ENCODE measurements at regions not wholly inside any gene's neighbourhood (a gene's known extent, or its start where the extent isn't known, plus 50 kb on each side); places are given as distances from the start of the nearest gene placed in this dataset.

DNA sequence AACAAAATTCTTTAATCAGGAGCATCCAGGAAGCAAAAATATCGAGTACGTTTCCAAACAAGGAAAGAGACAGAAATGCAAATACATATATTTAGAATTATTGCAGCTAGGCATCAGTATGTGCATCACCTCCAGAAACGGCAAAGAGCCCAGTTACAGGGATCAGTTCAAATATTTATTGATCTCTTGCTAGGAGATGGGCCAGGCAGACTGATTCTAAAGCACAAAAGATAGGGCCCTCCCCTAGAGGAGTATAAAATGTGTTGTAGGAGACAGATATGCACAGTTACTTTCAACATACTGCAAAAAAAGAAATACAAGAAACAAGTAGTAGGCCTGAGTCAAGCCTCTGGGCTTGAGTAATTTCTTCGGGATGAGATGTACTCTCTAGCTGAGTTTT, 80.7 kb upstream of the NHSL1 start:
- no peak for FAIRE-seq

DNA sequence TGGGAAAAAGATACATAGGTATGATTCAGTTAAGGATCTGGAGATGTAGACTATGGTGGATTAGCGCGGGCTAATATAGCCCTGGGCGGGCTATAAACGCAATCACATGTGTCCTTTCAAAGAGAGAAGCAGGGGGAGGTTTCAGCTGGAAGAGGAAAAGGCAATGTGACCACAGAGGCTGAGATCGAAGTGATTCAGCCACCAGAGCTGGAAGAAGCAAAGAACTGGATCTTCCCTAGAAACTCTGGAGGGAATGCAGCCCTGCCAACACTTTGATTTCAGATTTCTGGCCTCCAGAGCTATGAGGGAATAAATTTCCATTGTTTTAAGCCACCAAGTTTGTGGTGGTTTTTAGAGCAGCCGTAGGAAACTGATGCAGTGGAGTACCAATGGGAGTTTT, 81.5 kb upstream of the NHSL1 start:
- no peak for FAIRE-seq

DNA sequence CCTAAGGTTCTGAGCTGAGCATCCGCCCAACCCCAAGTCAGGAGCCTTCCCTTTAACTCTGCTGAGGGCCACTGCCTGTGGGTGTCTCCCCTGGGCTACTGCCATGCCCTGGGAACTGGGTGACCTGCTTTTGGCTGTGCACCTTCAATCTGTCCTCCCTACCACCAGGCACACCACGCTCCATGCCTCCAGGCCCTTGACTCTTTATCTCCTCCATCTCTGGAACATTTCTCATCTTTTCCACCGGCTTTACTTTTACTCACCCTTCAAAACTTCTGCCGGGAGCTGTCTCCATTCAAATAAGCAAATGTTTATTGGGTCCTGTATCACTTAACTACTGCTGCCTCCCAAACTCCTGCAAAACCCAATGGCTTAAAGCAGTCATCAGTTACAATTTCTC, 83.3 kb upstream of the NHSL1 start:
- no peak for FAIRE-seq

DNA sequence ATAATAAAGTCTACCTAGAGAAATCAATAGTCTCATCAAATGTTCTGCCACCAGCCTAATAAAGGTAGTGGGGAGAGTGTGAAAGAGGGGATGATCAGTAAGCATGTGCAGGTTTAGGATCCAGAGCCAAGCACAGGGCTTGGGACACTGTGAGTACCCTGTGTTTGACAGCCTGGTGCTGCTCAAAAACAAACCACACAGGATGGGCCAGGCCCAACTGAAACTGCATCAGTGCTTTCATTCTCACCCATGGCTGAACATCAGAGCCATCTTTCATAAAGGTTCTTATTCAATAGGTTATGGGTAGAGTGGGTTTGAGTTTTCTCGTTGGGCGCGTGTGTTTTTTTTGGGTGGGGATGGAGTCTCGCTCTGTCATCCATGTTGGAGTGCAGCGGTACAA, 87.3 kb upstream of the NHSL1 start:
- no peak for FAIRE-seq

DNA sequence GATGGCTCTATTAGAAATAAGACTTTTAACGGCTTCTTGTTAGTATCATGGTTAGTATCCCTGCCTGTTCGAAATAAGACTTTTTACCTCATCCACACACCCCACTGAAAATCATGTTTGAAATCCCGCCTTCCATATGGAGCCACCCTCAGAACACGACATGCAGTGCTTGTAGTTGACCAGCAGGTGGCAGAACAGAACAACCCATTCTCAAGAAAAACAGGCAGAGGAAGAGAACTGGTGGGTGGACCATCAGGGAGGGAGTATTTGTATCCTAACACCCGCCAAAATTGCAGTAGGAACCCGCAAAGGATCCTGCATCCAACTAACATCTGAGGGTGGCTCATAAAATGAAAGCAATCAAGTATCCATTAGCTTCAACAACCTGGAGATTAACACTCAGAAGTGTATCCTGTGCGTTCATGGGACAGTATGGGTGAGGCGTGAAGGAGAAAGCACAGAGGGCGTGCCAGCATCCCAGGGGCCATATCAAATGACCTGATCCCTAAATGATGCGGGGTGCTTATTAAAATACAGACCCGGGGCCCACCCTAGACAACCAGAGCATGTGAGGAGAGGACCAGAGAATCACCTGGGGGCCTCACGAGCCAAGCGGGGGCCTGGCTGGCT, 89.6 kb upstream of the NHSL1 start:
- FAIRE-seq, result no peak

DNA sequence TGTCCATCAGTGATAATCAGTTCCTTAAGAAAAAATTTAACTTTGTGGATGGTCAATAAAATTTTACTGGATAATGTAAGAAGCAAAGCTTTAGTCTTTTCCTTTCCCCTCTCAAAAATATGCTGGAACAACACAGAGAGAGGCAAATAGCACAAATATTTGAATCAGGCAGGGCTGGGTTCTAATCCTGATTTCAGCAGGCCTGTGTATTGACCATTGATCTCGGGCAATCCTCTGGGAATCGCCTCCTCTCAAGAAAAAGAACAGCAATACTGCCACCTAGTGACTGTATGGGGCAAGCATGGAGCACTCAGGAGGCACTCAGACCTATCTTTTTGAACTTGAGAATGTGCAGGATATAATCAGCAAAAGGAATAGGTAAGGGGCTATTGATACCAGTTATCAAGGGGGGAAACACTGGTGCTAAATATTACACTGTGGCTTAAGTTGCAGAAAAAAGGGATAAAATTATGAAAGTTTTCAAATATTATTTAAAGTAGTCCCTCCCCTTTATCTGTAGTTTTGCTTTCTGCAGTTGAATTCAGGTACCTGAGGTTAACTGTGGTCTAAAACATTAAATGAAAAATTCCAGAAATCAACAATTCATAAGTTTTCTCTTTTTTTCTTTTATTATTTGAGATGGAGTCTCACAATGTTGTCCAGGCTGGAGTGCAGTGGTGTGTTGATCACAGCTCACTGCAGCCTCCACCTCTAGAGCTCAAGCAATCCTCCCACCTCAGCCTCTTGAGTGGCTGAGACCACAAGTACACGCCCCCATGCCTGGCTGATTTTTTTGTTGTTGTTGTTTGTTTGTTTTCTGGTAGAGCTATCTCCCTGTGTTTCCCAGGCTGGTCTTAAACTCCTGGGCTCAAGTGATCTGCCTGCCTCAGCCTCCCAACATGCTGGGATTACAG, 91.8 kb upstream of the NHSL1 start:
- no peak for FAIRE-seq

DNA sequence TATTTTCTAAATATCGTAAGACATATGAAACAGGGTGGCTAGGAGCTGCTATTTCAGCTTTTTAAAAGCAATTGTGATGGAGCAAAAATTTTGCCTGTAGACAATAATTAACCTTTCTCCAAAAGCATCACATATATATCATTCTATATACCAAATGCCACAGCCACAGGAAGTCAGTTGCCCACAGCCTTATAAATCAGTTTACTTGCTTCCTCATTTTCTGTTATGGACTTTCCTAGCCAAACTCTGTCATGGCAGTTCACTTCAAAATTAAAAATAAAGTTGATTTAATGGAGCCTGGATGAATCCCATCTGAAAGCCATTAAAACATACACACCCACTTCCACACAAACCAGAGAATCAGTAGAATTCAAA, 93.4 kb upstream of the NHSL1 start:
- FAIRE-seq, result no peak

DNA sequence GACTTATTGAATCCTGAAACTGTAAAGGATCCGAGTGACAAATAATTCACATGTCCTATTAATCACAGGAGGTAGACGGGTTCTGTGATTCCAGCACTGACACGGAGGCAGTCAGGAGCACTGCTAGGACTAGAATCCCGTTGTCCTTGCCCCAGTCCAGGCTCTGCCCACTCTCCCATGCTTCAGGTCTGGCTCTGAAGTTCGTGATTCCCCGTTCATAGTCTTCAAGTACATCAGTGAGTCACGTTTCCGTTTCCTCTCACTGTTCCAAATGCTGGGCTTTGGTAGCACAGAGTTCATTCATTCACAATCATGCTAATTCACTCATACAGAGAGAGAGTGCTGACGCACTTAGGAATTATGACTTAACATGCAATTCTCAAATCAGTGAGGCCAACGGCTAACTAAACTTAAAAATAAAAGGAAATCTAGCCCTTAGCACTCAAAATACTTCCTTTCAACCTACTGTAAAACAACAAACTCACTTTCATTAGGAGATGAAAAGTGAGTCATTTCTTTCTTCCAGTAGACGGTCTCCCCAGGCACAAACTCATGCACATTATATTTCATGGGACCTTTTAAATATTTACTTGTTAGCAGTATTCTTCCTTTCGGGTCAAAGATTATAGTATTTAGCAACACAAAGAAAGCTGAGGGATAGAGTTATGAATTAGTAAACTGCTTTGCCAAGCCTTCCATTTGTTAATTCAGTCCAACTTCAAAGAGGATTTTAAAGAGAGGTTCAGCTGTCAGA, 94.0 kb upstream of the NHSL1 start:
- FAIRE-seq, result no peak

DNA sequence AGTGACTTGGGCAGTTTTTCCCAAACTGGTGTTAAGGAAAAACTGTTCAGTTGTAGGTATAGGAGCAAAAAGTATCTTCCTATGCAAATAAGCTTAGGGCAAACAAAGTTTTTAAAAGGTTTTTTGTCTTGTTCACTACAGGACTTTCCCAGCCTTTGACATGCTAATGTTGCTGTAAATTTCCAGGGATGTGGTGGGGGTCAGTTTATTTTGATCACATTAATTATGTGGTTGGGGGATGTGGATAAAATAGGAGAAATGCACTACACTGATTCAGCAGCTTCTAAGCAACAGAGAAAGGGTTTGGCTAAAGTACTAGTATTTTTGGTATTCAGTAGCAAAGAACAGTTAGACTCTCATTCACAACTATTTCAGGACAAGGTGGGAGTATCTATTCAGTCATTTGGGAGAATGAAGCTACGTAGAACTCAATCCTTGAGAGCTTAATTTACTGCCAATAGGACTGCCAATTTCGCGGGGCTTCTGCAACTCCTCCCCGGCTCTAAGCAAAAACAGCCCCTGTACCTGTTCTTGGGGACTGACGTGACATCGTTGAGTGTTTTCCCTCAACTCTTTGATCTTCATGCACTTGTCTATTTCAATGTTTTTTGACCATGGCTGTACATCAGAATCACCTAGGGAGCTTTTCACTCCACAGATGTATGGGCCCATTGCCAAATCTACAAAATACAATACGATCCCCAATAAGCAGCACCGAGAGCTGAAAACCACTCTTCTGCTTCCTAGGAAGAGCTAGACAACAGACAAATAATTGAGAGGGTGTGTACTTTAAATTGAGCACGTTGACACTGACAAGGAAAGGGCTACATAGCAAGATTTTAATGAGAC, 94.8 kb upstream of the NHSL1 start:
- FAIRE-seq, result no peak

DNA sequence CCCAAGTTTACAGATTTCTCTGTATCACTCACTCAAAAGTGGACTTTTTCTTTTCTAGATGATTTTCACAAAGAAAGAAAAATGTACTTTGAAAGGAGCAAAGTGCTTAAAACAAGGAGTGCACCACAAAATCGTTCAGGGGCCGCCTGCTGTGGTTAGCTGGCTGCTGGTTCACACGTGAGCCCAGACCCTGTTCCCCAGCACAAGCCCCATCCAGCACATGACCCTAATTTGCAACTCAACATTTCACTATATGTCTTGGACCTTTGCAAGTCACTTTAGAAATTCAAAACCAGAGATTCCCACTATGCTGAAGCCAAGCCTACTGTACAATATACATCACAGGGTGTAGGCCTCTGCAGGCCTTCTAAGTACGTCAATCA, 95.5 kb upstream of the NHSL1 start:
- no peak for FAIRE-seq

DNA sequence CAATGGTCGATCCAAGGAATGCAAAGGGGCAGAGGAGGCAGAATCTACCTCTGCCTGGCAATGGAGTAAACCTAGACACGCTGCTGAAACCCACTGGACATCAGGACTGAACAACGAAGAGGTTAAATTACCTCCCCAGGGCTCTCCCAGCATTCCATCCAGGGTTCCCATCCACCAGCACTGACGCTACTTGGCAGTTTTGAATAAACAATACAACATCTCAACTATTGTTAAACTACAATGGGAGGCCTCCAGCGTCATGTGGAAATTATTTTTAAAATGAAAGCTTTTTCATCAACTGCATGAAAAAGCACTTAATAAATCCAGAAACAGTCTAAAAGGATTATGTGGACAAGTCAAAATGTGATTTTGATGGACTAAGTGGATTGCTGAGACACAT, 96.8 kb upstream of the NHSL1 start:
- no peak for FAIRE-seq

DNA sequence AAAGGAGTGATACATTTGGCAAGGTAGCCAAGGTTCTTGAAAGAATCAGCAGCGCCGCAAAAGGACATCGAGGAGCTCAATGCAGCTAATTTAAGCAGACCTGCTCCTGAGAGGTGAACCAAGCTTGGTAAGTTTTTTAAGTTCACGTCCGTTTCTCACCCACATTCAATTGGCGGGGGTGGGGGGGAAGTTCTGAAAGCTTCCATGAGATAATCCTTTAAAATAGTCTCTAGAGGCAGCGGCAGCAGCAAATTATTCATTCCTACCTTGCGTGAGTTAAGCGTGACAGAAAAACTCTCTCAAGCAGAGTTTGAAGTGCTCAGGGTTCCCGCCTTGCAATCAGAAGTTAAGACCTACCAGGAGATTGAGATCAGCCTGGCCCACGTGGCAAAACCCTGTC, 97.3 kb upstream of the NHSL1 start:
- FAIRE-seq, result no peak

DNA sequence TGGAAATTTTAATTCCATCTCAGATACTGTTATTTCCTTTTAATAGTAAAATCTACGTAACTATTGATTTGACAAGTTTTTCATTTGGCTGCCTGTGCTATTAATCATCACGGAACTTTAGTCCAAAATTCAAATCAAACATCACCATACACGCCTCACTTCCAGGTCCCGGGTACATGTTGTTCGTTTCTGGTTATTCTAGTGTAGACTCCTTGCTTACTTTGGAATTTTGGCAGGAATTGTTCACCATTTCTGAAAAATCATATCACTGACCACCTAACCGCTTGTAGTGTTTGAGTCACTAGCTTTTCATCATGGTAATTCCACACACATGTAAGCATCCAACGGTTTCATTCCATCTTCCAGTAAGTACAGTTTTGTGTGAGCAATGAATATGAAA, 98.0 kb upstream of the NHSL1 start:
- no peak for FAIRE-seq

DNA sequence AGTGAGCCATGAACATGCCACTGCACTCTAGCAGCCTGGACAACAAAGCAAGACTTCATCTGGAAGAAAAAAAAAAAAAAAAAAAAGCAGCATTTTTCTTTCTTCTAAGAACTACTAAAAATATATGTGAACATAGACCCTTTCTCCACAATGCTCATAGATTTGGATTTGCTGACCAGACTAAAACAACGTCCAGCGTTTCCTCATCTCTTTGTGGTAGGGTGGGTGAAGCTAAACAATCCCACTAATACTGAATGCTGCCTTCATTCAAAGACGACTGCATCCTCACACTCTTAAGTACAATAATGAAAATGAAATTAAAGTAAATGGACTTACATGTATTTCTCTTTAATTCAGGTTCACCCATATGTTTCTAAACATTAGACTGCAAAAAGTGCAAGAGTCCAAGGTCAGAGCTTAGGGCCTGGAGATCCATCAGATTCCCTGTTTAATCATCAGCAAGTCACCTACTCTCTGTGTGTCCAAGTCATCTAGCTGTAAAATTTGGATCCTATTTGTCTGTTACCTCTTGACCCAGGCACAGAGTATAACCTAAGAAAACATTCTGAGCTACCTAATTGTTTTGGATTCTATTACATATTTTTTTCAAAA, 99.4 kb upstream of the NHSL1 start:
- no peak for FAIRE-seq

DNA sequence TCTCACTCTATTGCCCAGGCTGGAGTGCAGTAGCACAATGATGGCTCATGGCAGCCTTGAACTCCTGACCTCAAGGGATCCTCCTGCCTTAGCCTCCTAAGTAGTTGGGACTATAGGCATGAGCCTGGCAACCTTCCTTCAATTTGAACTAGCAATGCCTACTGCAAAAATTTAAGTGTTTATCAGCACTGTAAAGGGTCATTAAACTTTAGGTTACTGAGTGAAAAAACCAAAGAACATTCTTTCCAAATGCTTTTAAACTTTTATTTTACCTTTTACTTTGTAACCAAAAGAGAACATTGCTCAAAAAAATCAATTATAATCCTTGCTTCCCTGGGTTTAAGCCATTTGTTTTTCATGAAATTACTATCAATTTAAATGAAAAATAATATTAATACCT, 101.0 kb upstream of the NHSL1 start:
- FAIRE-seq, result no peak

DNA sequence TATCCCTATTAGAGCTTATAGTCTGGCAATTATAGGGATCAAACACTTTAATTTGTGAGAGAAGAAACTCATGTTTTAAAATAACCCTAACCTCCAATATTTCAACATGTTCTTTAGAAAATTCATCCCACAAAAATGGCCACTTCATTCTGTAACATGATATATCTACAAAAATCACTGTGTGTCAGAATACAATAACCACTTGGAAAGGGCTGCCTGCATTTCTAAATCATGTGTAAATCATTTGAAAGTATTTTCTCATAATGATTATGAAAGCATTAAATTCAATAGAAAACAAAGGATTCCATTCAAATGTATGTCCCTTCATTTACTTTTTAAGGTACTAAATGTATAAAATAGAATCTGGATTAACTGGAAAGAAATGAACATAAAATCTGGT, 101.4 kb upstream of the NHSL1 start:
- FAIRE-seq, result no peak

DNA sequence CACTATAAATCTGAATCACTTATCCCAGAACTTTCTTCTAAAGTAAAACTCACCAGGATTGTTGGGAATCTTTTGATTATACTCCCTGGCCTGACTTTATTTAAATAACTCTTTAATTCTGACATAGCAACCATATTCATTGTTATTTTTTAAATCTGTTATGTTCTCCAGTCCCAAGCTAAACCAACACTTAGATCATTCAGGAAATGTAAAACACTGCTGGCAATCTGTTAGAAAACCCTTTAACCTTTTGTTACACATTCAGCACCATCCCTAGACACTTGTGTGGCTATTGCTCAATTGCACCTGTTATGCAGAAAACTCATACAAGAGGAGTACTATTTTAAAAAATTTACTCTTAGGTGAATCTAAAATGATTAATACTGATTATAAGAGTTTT, 101.8 kb upstream of the NHSL1 start:
- no peak for FAIRE-seq

DNA sequence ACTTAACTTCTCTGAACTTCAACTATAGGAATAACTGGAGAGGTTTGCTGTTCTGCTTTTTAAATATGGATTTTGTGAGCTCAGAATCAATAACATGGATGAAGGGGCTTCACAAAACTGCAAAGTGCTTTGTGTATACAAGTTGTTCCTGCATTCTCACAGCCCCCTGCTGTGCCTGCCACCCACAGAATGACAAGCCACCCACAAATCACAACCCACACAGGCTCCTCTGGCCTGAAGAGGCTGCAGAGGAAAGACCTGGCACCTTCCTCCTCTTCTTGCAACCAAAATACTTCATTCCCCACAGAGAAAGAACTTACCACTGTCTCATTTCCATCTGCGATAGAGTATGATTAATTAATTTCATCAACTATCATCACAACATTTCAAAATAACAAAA, 106.7 kb upstream of the NHSL1 start:
- no peak for FAIRE-seq

DNA sequence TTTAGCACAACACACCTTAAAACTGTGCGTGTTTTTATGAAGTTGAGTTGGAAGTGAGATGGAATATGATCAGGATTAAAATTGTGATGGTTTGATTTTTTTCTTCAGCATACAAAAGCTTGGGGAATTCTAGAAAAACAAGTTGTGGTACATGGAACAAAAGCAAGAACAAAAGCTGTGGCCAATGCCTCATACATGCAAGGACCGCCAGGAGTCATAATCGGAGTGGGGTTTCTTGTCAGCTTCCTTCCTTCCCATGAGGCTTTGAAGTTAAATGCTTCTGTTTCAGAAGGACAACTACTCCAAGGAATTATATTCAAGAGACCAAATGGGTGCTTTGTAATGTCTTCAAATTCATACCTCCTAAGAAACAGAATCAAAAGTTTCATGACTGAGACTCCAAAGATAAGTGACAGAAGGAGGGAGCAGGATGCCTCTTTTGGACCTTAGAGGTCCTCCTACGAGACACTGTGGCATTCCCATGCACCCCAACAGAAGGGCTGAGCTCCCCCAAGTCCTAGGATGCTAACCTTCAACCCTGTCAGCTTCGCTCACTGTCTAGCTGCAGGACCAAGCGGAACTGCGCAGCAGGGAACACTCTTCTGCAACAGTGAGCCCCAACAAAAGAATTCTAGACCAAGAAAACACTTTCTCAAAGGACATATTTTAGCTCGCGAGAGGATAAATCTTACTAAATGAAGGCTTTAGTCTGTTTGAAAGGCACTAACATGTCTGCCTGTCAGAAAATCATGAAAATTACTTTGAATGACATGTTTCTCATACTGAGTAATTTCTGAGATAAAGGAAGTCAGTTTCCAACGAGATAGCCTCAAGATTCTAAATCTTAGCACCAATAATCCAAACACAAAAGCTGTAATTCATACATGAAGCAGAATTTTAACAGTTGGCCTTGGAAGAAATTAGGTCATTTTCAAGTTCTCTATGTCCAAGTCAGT, 108.5 kb upstream of the NHSL1 start:
- FAIRE-seq, result no peak

DNA sequence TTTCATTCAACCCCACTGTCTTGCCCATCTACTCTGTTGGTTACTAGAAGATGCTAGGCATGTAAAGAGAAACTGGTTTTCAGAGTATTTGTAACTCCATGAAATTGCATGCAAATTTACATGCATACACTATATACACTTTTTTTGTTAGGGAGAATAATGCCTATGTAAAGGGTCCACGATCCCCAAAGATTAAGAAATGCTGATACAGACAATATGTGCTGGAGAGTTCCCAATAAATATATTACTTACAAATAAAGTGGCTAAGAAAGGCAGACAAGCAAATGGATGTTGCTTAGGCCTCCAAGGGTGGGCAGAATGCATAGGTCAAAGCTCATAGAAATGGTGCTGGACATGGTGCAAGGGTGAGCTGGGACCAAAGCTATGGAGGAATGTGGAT, 109.6 kb upstream of the NHSL1 start:
- no peak for FAIRE-seq

DNA sequence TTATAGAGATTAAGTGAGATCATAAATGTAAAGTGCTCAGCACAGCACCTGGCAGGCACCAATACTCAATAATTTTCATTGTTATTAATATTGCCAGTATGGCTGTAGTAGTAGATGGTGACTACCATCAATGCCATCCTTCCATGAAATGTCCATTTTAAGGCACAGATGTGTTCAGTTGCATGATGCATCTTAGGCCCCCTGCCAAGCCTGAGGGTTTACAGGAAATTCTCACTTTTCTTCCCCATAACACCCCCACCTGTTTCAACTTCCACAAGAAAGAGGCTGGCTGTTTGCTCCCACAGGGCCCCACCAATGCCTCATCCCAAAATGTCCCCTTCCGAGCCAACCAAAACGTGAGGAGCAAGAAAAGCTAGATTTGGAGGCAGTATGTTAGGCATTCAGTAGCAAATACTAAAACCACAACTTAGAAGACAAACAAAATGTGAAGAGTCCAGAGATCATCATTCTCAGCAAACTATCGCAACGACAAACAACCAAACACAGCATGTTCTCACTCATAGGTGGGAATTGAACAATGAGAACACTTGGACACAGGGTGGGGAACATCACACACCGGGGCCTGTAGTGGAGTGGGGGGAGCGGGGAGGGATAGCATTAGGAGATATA, 110.6 kb upstream of the NHSL1 start:
- FAIRE-seq, result no peak

Measured in islet of Langerhans (tissue), 1 donor.